D721Med (cell line): ENCODE measurements at regions not wholly inside any gene's neighbourhood (a gene's known extent, or its start where the extent isn't known, plus 50 kb on each side); places are given as distances from the start of the nearest gene placed in this dataset.
"Not testable (repeated sequence)": the region's sequence is repeated elsewhere in the genome, so short reads cannot be mapped to it uniquely, and the experiment has no call there.

Experiments
- DNase-seq: peaks from one replicate; pipeline ENCODE4 v3.0.0; 2011; ENCODE audit warnings: low spot score; ENCODE audit not compliant: insufficient read length
- FAIRE-seq: peaks from 2 replicates; lab custom pipeline; 2011; peaks lifted over from hg19 to GRCh38; lab: Jason Lieb, UNC
- TF ChIP-seq, protein P1 (sequence below): IDR thresholded peaks from 2 replicates; pipeline ENCODE4 v1.5.1; 2012; ENCODE audit warnings: mild to moderate bottlenecking, control low read depth; ENCODE audit not compliant: insufficient read depth; ENCODE audit errors: missing control alignments

DNA sequence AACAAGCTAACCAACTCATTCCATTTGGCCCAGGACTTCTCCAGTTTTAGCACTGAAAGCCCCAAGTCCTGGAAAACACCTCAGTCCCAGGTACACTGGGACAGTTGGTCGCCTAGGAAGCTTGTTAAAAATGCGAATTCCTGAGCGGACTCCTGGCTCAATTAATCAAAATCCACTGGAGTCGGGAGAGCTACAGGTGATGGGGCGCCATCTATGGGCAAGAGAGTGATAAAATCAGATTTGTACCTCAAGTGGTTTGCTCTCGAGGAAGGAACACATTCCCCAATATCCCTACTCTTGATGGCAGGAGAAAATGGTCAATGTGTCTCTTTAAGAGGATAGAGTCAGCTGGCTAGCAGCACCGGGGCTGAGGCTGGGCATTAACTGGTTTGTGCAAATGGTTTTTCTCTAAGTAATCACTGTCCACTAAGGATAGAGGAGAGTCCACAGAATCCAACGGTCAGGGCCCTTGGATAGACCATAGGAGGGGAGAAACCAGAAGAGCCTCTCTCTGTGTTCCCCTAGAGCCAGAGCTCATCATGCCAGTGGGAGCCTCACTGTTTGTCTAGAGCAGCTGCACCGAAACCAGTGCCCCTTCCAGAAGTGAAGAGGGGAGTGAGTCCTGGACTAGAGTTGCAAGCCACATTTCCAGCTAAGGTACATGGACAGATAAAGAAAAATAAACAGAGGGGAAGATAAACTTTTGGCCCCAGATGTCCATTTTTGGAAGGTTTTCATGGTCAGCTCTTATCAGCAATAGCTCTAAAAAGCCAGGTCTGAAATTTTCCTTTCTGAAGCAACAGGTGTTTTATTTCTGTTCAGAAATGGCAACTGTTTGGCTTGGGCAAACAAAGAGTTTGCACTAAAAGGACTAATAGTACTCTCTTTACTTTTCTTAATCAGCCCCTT, 148.5 kb downstream of the TENT5C start:
- peak; percentile 30 for DNase-seq
- TF ChIP-seq, protein P1, sequence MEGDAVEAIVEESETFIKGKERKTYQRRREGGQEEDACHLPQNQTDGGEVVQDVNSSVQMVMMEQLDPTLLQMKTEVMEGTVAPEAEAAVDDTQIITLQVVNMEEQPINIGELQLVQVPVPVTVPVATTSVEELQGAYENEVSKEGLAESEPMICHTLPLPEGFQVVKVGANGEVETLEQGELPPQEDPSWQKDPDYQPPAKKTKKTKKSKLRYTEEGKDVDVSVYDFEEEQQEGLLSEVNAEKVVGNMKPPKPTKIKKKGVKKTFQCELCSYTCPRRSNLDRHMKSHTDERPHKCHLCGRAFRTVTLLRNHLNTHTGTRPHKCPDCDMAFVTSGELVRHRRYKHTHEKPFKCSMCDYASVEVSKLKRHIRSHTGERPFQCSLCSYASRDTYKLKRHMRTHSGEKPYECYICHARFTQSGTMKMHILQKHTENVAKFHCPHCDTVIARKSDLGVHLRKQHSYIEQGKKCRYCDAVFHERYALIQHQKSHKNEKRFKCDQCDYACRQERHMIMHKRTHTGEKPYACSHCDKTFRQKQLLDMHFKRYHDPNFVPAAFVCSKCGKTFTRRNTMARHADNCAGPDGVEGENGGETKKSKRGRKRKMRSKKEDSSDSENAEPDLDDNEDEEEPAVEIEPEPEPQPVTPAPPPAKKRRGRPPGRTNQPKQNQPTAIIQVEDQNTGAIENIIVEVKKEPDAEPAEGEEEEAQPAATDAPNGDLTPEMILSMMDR: peak; percentile 82
- FAIRE-seq: no peak

DNA sequence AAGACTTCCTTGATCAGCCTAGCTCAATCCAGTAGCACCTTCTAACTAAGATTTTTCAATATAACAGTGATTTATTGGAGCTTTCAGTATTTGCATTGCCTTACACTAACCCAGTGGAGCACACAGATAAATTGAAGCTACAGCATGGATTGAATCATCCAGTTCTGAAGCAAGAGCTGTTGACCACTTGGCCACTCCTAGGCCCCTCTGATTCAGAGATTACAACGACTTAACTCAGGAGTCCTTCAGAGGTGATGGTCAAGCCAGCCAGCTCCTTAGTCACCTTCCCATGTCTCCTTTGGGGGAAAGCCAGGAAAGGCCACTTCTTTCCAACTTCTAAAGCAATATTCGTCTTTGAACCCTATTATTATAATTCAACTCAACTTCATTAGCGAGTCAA, 151.8 kb downstream of the TENT5C start:
- TF ChIP-seq, protein P1: no peak
- FAIRE-seq: no peak
- DNase-seq: no peak

DNA sequence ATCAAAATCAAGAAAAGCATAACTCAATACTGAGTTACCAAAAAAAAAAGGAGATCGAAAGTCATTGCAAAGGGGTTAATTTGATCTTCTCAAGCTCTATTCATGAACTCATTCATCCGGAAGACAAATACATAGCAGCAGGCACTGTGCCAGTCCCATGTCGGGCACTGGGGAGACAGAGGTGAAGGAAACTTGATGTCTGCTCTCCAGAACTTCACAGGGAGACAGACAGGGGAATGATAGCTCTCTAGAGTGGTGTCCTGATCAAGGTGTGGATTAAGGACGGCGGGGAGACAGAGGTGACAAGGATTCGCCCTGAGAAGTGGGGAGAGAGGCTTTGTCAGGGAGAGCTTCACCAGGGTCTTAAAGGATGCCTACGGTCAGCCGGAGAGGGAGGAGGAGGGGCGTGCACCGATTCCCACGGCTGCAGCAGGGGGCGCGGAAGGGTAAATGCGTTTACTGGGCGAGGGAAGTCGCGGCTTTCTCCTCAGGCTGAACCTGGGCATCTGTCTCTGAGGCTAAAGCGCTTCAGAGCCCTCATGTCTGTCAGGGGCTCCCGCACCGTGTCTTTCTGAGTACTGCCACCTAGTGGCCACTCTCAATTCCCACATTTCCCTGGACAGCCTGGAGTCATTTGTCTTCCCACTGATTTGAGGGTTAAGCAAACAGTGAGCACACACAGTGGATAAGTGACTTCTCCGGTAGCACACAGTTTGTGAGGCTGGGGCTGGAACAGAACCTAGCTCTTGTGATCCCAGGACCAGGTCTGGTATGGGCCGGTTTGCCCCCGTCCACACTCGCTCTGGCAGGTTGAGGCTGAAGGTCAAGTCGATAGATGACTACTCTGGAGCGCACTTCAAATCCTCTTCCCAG, 152.8 kb downstream of the TENT5C start:
- peak; percentile 41 for DNase-seq
- TF ChIP-seq, protein P1: peak; percentile 82
- no peak for FAIRE-seq

DNA sequence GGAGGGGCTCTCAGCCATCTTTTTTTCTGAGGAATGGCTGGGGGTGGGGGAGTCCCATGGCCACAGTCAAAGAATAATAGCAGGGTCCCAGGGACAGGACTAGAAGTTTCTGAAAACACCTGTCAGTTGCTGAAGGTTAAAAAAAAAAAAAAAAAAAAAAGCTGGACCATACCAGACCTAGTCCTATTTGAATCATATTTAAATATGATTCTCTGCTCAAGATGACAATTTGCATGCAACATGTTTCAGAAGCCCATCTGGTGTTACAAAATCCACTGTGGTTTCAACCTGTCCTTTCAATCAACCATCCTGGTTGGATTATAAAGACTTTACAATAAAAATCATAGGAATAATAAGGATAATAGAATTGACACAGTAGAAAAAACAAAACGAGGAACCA, 153.7 kb downstream of the TENT5C start:
- FAIRE-seq: no peak
- TF ChIP-seq, protein P1: no peak

DNA sequence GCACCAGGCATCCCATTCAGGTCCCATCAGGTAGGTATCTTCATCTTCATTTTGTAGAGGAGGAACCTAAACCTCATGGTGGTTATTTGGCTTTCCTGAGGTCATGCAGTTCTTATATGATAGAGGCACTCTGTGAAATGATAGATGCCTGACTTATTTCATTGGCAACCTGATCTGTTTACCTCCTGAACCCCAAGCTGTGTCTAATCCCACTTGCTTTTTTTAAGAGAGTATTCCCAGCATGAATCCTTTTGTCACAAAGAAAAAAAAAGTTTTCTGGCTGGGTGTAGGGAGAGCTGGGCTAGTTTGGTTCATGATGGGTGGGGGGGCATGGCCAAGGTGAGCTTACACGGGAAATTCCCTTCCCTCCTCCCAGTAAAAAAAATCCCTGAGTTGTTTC, 154.2 kb downstream of the TENT5C start:
- TF ChIP-seq, protein P1: no peak
- DNase-seq (no peak), FAIRE-seq (no peak)

More for the DNA sequence above, 153.7 kb downstream of the TENT5C start:
- no peak for DNase-seq

DNA sequence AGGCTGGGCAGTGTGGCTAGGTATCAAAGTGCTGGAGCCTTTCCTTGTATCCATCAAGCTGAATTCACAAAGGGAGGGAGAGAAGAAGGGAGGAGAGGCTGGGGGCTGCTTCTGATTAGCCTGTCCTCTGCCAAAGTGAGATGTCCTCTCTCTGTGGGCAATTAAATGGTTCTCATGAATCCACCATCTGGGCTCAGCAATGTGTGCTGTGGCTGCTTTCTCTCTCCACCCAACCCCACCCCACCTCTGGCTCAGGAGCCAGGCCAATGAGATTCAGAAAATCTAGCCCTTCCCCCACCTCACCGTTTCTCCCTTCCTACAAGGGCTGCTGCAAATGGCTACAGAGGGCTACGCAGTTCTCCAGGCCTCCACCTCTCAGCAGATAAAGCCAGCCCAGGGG, 154.6 kb downstream of the TENT5C start:
- FAIRE-seq (no peak), DNase-seq (no peak)

DNA sequence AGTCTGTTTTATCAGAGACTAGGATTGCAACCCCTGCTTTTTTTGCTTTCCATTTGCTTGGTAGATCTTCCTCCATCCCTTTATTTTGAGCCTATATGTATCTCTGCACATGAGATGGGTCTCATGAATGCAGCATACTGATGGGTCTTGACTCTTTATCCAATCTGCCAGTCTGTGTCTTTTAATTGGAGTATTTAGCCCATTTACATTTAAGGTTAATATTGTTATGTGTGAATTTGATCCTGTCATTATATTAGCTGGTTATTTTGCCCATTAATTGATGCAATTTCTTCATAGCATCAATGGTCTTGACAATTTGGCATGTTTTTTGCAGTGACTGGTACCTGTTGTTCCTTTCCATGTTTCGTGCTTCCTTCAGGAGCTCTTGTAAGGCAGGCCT, 161.7 kb downstream of the GDAP2 start:
- not testable (repeated sequence) for DNase-seq, FAIRE-seq

More for the DNA sequence above, 154.6 kb downstream of the TENT5C start:
- TF ChIP-seq, protein P1: no peak
